Fibroblast of pulmonary artery (primary cell): ENCODE measurements at regions not wholly inside any gene's neighbourhood (a gene's known extent, or its start where the extent isn't known, plus 50 kb on each side); places are given as distances from the start of the nearest gene placed in this dataset.
"Not testable (repeated sequence)": the region's sequence is repeated elsewhere in the genome, so short reads cannot be mapped to it uniquely, and the experiment has no call there.

Experiments
- DNase-seq: peaks from one replicate; pipeline ENCODE4 v3.0.0-alpha.2; 2010; ENCODE audit warnings: low read depth
- H3K4me3 ChIP-seq: replicated peaks from 2 replicates; pipeline ENCODE4 v1.5.1; 2011; ENCODE audit warnings: low read depth, mild to moderate bottlenecking, control low read depth, low read length, moderate library complexity
- TF ChIP-seq, protein P1 (sequence below): IDR thresholded peaks from 2 replicates; pipeline ENCODE4 v1.5.1; 2011; ENCODE audit warnings: mild to moderate bottlenecking, control low read depth, low read length, inconsistent platforms; ENCODE audit errors: missing control alignments

DNA sequence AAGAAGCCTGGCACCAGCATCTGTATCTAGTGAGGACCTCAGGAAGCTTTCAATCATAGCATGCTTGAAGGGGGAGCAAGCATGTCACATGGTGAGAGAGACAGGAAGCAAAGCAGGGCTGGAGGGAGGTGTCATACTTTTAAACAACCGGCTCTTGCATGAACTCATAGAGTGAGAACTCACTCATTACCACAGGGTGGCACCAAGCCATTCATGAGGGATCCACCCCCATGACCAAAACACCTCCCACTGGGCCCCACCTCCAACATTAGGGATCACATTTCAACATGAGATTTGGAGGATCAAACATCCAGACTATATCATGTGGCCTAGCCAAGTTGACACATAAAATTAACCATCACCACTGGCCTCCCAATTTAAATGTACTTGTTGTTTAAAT, 125.1 kb upstream of the KCND3 start:
- TF ChIP-seq, protein P1, sequence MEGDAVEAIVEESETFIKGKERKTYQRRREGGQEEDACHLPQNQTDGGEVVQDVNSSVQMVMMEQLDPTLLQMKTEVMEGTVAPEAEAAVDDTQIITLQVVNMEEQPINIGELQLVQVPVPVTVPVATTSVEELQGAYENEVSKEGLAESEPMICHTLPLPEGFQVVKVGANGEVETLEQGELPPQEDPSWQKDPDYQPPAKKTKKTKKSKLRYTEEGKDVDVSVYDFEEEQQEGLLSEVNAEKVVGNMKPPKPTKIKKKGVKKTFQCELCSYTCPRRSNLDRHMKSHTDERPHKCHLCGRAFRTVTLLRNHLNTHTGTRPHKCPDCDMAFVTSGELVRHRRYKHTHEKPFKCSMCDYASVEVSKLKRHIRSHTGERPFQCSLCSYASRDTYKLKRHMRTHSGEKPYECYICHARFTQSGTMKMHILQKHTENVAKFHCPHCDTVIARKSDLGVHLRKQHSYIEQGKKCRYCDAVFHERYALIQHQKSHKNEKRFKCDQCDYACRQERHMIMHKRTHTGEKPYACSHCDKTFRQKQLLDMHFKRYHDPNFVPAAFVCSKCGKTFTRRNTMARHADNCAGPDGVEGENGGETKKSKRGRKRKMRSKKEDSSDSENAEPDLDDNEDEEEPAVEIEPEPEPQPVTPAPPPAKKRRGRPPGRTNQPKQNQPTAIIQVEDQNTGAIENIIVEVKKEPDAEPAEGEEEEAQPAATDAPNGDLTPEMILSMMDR = no peak
- H3K4me3 ChIP-seq = no peak overlapping the region
- no peak for DNase-seq

DNA sequence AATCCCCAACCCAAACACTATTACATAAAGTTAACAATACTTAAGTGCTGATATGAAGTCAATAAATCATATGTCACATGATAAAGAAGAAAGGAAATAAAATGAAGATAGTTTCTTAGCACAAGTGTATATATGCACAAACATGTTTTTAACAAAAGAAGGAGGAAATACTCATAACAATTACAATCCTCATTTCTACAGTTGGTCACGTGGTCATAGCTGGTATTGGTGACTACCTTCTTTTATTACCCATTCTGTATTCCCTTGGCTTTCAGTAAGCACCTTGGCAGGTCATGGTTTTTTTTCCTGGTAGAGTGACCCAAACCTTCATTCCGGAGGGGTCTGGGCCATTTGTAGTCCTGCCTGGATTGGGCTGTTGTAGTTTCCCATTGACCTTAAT, 137.1 kb upstream of the KCND3 start:
- TF ChIP-seq, protein P1 = no peak
- no peak overlapping the region for H3K4me3 ChIP-seq
- DNase-seq = no peak

DNA sequence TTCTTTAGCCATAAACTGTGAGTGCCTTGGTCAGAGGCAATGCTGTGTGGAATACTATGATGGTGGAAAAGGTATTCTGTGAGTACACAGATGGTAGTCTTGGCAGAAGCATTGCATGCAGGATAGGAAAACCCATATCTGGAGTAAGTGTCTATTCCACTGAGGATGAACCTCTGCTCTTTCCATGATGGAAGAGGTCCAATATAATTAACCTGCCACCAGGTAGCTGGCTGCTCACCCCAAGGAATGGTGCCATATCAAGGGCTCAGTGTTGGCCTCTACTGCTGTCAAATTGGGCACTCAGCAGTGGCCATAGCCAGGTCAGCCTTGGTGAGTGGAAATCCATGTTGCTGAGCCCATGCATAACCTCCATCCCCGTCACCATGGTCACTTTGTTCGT, 138.1 kb upstream of the KCND3 start:
- DNase-seq = not testable (repeated sequence)

DNA sequence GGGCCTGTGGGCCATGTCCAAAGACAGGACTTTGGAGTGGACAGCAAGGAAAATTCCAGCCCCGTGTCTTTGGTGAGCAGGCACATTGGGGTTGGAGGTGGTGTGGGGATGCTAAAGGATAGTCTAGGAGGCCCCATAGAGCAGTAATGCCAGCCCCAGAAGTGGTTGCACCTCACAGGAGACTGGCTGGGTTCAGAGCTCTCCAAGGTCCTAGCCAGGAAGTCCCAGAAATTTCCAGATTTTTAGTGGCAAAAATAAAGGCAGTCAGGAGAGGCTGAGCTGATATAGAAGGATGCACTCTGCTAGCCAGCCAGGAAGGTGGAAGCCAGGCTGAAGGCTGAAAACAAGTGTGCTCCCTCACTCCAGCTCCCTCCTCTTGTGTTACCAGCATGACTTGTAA, 144.0 kb upstream of the KCND3 start:
- DNase-seq = no peak
- TF ChIP-seq, protein P1 = no peak
- no peak overlapping the region for H3K4me3 ChIP-seq

More for the DNA sequence above, 138.1 kb upstream of the KCND3 start:
- not testable (repeated sequence) for H3K4me3 ChIP-seq

DNA sequence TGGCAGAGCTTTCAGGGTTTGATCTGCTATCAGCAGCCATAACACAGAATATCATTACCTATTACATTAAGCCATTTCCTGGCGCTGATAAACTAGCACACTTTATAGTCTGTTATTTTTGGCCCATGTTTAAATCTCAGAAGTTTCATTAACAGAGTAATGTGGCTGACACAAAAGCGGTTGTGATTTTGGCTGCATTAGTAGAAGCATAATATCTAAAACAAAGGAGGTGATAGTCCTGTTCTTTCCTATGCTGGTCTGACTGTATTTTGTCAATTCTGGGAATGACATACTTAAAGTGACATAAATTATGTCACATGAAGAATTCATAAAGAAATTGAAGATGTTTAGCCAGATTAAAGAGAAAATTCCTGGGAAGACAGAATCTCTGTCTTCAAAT, 151.3 kb upstream of the KCND3 start:
- TF ChIP-seq, protein P1 = no peak
- H3K4me3 ChIP-seq = no peak overlapping the region
- DNase-seq = no peak

DNA sequence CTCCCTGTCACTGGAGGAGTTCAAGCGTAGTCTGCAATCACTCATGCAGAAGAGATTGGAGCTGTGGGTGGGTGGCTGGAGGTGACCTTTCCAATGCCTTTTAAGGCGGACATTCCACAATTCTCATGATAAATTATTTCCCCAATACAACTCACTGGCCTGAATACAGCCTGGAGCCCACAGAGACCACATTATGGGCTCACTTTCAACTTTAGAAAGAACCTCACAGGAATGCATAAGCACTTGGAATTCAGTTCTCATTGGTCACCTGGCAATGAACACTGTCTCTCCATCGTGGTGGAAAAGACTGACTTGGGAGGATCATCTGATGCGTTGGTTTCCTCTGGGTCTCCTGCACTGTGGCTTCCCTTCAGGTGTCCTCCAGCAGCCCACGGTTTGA, 151.8 kb upstream of the KCND3 start:
- TF ChIP-seq, protein P1 = no peak
- no peak overlapping the region for H3K4me3 ChIP-seq
- no peak for DNase-seq

DNA sequence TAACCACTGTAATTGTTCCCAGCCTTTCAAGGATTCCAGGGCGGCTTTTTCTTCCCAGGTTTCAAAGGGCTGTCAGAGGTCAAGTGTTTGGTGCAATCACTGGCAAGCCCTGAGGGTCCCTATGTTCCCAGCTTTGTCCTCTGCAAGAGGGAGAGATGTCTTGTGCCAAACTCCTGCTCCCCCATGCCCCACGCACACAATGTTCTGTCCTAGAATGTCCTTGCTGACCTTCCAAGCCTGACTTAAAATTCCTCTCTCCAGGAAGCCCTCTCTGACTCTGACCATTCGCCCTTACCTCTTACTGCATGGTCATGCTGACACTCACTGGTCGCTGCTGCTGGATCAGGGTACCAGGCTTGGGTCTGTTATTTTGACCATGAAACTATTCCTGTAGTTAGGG, 152.5 kb upstream of the KCND3 start:
- TF ChIP-seq, protein P1 = no peak
- no peak for DNase-seq
- H3K4me3 ChIP-seq = no peak overlapping the region
